Upper lobe of left lung (tissue), 4 donors: ENCODE measurements at regions not wholly inside any gene's neighbourhood (a gene's known extent, or its start where the extent isn't known, plus 50 kb on each side); places are given as distances from the start of the nearest gene placed in this dataset.

ENCODE experiments used
- CTCF ChIP-seq, 6 experiments: fragments of 450-650 bp in 4 of 6; fragments of 200-600 bp in 2 of 6; sonication (generic) in 2 of 6; IDR thresholded peaks; one replicate each; pipeline ENCODE4 v1.5.1; 2016 to 2019; ENCODE audit warnings: antibody characterized with exemption in 6 of 6
- EP300 ChIP-seq, 4 donors: sonication (generic); formaldehyde crosslinking; IDR thresholded peaks; one replicate each; pipeline ENCODE4 v1.5.1; 2017; ENCODE audit warnings: antibody characterized with exemption in 4 of 4, control low read depth in 2 of 4
- POLR2A ChIP-seq, 4 donors: fragments of 450-650 bp; IDR thresholded peaks; one replicate each; pipeline ENCODE4 v1.5.1; 2016 to 2017; ENCODE audit warnings: antibody characterized with exemption in 4 of 4, mild to moderate bottlenecking in 2 of 4
- POLR2AphosphoS5 ChIP-seq, 2 donors: sonication (generic); formaldehyde crosslinking; IDR thresholded peaks; one replicate each; pipeline ENCODE4 v1.5.1; 2017; ENCODE audit warnings: antibody characterized with exemption in 2 of 2

DNA sequence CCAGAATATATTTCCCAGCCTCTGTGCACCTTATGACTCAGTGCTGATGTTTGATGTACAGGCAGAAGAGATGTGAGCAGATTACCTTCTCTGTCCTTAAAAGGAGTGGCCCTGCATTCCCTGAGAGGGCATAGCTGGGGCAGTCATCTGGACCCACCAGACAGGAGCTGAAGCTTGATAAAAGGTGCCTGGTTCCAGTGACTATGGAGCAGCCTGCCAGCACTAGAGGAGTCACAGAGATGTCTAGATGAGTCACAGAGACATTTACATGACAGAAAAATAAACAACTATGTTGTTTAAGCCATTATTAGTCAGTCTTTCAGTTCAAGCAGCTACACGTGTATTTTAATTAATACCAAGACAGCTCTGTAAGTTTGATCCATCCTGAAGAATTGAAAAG lies 237.1 kb upstream of the MOCS1 start:
- TF ChIP-seq CTCF (IDR thresholded peaks at IDR 0.05), result no peak
- no peak for TF ChIP-seq POLR2AphosphoS5 (IDR thresholded peaks at IDR 0.05)
- TF ChIP-seq EP300 (IDR thresholded peaks at IDR 0.05), result no peak
- no peak for TF ChIP-seq POLR2A (IDR thresholded peaks at IDR 0.05)
